HL-60 (cell line): ENCODE measurements at regions not wholly inside any gene's neighbourhood (a gene's known extent, or its start where the extent isn't known, plus 50 kb on each side); places are given as distances from the start of the nearest gene placed in this dataset.

ENCODE experiments used
- DNase-seq, 2 experiments: peaks; one replicate each; pipeline ENCODE4 v3.0.0-alpha.2; 2010 to 2020; ENCODE audit warnings: low read depth in 1 of 2, low spot score in 1 of 2
- H3K27ac ChIP-seq: fragments of 250-450 bp; sonication (Bioruptor Pico); replicated peaks from 2 replicates; pipeline ENCODE4 v1.5.1; 2020; ENCODE audit warnings: mild to moderate bottlenecking, moderate library complexity
- H3K27me3 ChIP-seq: fragments of 250-450 bp; sonication (Bioruptor Pico); 2 replicates; pipeline ENCODE4 v1.5.1; 2021; ENCODE audit warnings: mild to moderate bottlenecking, moderate library complexity; ENCODE audit not compliant: insufficient read depth, poor library complexity, severe bottlenecking
- H3K4me3 ChIP-seq: replicated peaks from 2 replicates; pipeline ENCODE4 v1.5.1; 2011; ENCODE audit warnings: mild to moderate bottlenecking, control low read depth, low read length; ENCODE audit not compliant: insufficient read depth
- GABPA ChIP-seq: IDR thresholded peaks from 2 replicates; pipeline ENCODE4 v1.6.1; 2012; ENCODE audit warnings: low read depth
- POLR2AphosphoS5 ChIP-seq: IDR thresholded peaks from 2 replicates; pipeline ENCODE4 v1.6.1; 2012; ENCODE audit warnings: low read depth
- SPI1 ChIP-seq: IDR thresholded peaks from 2 replicates; pipeline ENCODE4 v1.6.1; 2012; ENCODE audit warnings: low read depth, mild to moderate bottlenecking, borderline replicate concordance
- TF ChIP-seq, protein P1 (sequence below): IDR thresholded peaks from one replicate; pipeline ENCODE4 v1.5.1; 2011; ENCODE audit warnings: low read length, control low read depth, inconsistent platforms; ENCODE audit not compliant: insufficient read depth
- TF ChIP-seq, protein P2 (sequence below): IDR thresholded peaks from 2 replicates; pipeline ENCODE4 v1.6.1; 2012; ENCODE audit warnings: low read depth; ENCODE audit not compliant: insufficient replicate concordance

DNA sequence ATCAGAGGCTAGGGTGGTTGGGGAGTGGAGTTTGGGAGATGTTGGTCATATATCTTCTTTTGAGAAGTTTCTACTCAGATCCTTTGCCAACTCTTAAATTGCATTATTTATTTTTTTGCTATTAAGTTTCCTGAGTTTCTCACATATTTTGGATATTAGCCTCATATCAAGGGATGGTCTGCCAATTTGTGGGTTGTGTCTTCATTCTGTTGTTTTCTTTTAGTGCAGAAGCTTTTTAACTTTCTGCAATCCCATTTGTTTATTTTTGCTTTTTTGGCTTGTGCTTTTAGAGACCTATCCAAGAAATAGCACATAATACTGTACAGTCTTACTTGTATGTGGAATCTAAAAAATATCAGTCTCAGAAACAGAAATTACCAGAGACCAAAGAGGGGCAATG, 509.2 kb upstream of the HS3ST1 start:
- TF ChIP-seq, protein P1, sequence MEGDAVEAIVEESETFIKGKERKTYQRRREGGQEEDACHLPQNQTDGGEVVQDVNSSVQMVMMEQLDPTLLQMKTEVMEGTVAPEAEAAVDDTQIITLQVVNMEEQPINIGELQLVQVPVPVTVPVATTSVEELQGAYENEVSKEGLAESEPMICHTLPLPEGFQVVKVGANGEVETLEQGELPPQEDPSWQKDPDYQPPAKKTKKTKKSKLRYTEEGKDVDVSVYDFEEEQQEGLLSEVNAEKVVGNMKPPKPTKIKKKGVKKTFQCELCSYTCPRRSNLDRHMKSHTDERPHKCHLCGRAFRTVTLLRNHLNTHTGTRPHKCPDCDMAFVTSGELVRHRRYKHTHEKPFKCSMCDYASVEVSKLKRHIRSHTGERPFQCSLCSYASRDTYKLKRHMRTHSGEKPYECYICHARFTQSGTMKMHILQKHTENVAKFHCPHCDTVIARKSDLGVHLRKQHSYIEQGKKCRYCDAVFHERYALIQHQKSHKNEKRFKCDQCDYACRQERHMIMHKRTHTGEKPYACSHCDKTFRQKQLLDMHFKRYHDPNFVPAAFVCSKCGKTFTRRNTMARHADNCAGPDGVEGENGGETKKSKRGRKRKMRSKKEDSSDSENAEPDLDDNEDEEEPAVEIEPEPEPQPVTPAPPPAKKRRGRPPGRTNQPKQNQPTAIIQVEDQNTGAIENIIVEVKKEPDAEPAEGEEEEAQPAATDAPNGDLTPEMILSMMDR: no peak
- TF ChIP-seq SPI1 (no peak), GABPA (no peak), POLR2AphosphoS5 (no peak)
- TF ChIP-seq, protein P2, sequence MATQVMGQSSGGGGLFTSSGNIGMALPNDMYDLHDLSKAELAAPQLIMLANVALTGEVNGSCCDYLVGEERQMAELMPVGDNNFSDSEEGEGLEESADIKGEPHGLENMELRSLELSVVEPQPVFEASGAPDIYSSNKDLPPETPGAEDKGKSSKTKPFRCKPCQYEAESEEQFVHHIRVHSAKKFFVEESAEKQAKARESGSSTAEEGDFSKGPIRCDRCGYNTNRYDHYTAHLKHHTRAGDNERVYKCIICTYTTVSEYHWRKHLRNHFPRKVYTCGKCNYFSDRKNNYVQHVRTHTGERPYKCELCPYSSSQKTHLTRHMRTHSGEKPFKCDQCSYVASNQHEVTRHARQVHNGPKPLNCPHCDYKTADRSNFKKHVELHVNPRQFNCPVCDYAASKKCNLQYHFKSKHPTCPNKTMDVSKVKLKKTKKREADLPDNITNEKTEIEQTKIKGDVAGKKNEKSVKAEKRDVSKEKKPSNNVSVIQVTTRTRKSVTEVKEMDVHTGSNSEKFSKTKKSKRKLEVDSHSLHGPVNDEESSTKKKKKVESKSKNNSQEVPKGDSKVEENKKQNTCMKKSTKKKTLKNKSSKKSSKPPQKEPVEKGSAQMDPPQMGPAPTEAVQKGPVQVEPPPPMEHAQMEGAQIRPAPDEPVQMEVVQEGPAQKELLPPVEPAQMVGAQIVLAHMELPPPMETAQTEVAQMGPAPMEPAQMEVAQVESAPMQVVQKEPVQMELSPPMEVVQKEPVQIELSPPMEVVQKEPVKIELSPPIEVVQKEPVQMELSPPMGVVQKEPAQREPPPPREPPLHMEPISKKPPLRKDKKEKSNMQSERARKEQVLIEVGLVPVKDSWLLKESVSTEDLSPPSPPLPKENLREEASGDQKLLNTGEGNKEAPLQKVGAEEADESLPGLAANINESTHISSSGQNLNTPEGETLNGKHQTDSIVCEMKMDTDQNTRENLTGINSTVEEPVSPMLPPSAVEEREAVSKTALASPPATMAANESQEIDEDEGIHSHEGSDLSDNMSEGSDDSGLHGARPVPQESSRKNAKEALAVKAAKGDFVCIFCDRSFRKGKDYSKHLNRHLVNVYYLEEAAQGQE: no peak

GRCh38 chr4:11931266-11931820, 502.6 kb upstream of the HS3ST1 start:
- Histone ChIP-seq H3K27me3 (no peaks in the 10 kb centered on the region), H3K4me3 (no peak overlapping the region), H3K27ac (no peak overlapping the region)
- DNase-seq: no peak
- TF ChIP-seq POLR2AphosphoS5: no peak
- TF ChIP-seq, protein P2: no peak
- TF ChIP-seq SPI1: no peak
- TF ChIP-seq GABPA: no peak
- TF ChIP-seq, protein P1: no peak

More for the DNA sequence above, 509.2 kb upstream of the HS3ST1 start:
- H3K4me3 ChIP-seq: no peak overlapping the region
- H3K27me3 ChIP-seq: no peaks in the 10 kb centered on the region
- no peak for DNase-seq
- no peak overlapping the region for H3K27ac ChIP-seq

DNA sequence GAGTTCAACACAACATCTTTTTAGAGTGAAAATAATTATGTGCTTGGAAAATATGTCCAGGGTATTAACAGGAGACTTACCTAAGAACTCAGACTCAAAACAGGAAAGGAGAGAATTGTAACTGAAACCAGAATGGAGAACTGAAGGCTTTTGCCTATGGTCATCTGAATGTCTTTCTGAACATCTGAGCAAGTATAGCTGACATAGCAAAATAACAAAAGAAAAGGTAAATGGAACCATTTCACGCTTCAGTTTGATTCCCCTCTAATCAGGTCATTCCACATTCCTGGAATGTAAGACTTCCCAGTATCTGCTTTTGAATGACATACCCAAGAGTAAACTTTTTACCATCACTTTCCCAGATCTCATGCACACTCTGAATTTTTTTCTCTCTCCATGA, 500.4 kb upstream of the HS3ST1 start:
- Histone ChIP-seq H3K27ac (no peak overlapping the region), H3K4me3 (no peak overlapping the region), H3K27me3 (no peaks in the 10 kb centered on the region)
- DNase-seq: no peak
- TF ChIP-seq POLR2AphosphoS5: no peak
- TF ChIP-seq, protein P2: no peak
- TF ChIP-seq, protein P1: no peak
- no peak for TF ChIP-seq SPI1
- TF ChIP-seq GABPA: no peak
